ENCODE measurements at regions not wholly inside any gene's neighbourhood (a gene's known extent, or its start where the extent isn't known, plus 50 kb on each side); places are given as distances from the start of the nearest gene placed in this dataset.
"Not testable (repeated sequence)": the region's sequence is repeated elsewhere in the genome, so short reads cannot be mapped to it uniquely, and the experiment has no call there.

DNA sequence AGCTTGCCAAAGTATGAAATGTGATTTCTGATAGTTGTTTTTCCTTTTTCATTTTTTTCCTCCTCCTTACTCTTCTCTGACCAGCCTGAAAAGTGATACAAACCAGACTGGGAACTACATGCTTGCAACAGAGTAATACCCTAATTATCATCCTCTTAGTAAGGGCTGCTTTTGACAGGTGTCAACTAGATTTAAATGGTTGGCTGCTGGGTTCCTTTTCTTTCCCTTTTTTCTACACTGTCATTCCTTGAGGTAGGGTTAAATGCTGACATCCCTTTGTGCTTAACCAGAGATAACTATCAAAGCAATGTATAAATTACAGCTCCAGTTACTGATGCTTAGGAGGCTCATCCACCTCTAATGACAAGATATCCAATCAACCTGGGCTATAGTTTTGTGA, 598.8 kb downstream of the TTLL7 start:
- DNase-seq (ENCODE audit: low read depth in 2 of 2), result not testable (repeated sequence)

- DNase-seq (ENCODE audit: low read depth in 2 of 2), result not testable (repeated sequence)
These were observed 600.8 kb downstream of the TTLL7 start for GRCh38 chr1:83398125-83398524.

- not testable (repeated sequence) for DNase-seq (ENCODE audit: low read depth in 2 of 2)
These were observed 603.8 kb downstream of the TTLL7 start for GRCh38 chr1:83395130-83395529.

DNA sequence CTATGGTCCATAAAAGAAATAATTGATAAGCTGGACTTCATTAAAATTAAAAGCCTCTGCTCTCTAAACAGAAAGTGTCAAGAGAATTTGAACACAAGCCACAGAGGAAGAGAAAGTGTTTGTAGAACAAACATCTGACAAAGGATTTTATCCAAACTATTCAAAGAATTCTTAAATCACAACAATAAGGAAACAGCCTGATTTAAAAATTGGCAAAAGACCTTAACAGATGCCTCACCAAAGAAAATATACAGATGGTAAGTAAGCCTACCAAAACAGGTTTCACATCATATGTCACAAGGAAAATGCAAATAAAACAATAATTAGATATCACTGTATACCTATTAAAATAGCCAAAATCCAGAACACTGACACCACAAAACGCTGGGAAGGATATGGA, 612.0 kb downstream of the TTLL7 start:
- DNase-seq (ENCODE audit: low read depth in 2 of 2), result not testable (repeated sequence)

GRCh38 chr1:83383107-83383506, 615.8 kb downstream of the TTLL7 start:
- not testable (repeated sequence) for DNase-seq (ENCODE audit: low read depth in 2 of 2)

- DNase-seq (ENCODE audit: low read depth in 2 of 2), result not testable (repeated sequence)
These were observed 625.9 kb downstream of the TTLL7 start for GRCh38 chr1:83373018-83373417.

DNA sequence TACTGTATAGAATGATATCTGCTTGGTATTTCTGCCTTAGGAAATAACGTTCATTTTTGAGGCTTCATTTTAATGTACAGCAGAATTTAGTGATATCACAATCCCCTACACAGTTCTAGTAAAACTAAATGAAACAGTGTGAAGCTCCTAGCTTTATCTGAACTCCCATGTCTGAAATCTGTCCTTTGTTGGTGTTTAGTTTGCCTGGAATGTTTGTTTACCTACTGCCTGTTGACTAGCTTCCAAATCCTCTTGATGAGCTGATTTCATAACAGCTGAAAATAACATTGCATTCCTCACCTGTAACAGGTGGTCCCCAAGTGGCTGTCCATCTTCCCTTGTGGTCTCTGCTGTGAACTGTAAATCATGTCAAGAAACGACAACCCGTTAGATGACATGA, 629.1 kb downstream of the TTLL7 start:
- DNase-seq (ENCODE audit: low read depth in 2 of 2), result not testable (repeated sequence)

DNA sequence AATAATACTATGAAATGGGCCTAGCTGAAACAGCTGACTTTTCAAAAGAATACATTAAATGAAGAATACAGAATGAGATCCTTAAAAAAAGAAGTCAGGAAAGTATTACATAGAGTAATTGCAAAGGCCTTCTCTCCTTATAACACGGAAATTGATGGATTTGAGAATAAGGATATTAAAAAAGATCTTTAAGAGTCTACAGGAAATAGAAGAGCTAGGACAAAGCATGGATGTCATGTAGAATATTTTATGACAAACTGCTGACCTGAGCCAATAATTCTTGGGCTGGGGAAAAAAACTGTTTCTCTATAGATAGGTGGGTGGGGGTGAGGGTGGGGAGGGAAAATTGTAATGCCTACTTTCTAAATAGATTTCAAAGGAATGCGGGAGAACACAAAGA, 633.6 kb downstream of the TTLL7 start:
- DNase-seq (ENCODE audit: low read depth in 2 of 2), result not testable (repeated sequence)

DNA sequence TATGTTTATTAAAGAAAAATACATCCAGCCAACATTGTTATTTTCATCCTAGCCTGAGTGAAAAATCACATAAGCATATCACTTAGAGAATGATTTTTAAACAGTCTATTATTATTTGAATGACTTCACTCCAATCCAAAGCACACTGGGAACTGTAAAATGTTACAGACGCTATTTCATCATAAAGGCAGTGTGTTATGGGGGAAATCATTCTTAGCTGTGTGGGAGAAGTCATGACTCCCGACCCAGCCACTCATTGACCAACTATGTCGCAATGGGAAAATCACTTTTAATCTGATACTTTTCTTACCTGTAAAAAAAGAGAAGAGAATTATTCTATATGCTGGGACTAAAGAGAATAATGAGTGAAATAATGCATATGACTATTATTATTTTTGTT, 653.6 kb downstream of the TTLL7 start:
- not testable (repeated sequence) for DNase-seq (ENCODE audit: low read depth in 2 of 2)

DNA sequence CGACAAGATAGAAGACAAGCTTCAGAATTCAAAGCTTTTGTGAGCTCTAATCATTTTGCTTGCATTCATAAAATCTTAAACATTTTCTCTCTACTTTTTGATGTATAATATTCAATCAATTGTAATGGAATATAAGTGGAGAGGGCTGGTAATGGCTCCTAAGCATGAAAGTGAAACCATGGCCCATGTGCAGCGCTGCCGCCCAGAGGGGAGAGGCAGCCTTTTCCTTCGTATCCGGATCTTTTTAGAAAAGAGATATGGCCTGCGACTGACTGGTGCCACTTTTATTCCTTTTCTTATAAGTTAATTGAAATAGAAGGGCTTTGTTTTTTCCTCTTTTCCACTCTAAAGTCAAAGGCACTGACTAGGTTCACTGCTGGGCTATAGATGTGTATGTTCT, 655.2 kb downstream of the TTLL7 start:
- peak in 1 of 2 donors; percentile 12 for DNase-seq (ENCODE audit: low read depth in 2 of 2)

GRCh38 chr1:83342995-83343394, 655.9 kb downstream of the TTLL7 start:
- peak in 1 of 2 donors; percentile 57 for DNase-seq (ENCODE audit: low read depth in 2 of 2)

GRCh38 chr1:83332308-83332707, 666.6 kb downstream of the TTLL7 start:
- not testable (repeated sequence) for DNase-seq (ENCODE audit: low read depth in 2 of 2)

DNA sequence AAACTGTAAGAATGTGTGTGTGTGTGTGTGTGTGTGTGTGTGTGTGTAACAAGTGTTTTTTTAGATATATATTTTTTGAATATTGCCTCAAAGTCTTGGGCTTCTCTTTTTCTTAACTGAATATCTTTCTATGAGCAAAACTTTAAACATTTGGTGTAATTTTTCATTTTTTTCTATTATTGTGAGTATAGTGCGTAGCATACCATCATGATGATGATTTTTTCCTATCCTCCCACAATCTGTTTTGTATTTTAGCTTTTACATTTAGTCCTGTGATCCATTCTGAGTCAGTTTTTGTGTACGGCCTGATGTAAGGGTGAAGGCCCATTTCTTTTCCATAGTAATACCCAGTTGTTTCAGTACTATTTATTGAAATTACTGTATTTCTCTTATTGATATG, 680.6 kb downstream of the TTLL7 start:
- no peak for DNase-seq (ENCODE audit: low read depth in 2 of 2)

GRCh38 chr1:83315446-83315845, 683.5 kb downstream of the TTLL7 start:
- DNase-seq (ENCODE audit: low read depth in 2 of 2), result not testable (repeated sequence)

GRCh38 chr1:83310161-83310560, 688.8 kb downstream of the TTLL7 start:
- not testable (repeated sequence) for DNase-seq (ENCODE audit: low read depth in 2 of 2)

GRCh38 chr1:83309035-83309434, 689.9 kb downstream of the TTLL7 start:
- DNase-seq (ENCODE audit: low read depth in 2 of 2), result not testable (repeated sequence)

DNA sequence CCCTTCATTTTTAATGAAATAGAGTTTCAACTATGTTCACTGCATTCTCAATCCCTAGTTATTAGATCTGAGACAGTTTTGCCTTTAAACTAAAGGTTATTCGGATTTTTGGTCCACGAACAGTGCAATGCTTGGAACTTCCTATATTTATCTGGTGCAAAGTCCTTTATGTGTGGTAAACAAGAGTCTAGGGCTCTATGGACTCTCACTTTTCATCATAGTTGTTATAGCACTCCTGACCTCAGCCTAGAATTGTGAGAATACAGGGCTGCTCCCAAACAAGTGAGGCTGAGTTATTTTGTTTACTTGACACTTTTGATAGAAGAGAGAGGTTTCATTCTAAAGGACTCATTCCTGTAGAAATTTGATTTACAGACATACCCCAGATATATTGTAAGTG, 692.1 kb downstream of the TTLL7 start:
- not testable (repeated sequence) for DNase-seq (ENCODE audit: low read depth in 2 of 2)

GRCh38 chr1:83295594-83295993, 703.3 kb downstream of the TTLL7 start:
- not testable (repeated sequence) for DNase-seq (ENCODE audit: low read depth in 2 of 2)

- DNase-seq (ENCODE audit: low read depth in 2 of 2), result not testable (repeated sequence)
These were observed 711.5 kb downstream of the TTLL7 start for GRCh38 chr1:83287391-83287790.

GRCh38 chr1:83274656-83275055, 724.3 kb downstream of the TTLL7 start:
- not testable (repeated sequence) for DNase-seq (ENCODE audit: low read depth in 2 of 2)

DNA sequence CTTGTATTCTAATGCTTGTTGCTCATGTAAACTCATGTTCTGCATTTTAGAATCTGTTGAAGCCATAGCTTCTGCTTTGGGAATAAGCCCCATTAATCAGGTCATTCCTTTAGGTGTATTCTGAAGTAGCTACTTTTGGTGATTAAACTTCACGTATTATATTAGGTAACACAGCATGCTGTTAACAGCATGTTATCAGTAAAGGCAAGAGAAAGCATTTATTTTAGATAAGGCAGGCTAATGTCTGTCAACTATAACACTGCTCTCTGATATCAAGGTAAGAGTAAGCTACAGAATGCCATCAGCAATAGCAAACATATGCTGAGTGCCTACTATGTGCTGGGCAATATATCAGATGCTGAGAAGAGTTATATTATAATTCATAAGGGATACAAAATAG, 726.4 kb downstream of the TTLL7 start:
- not testable (repeated sequence) for DNase-seq (ENCODE audit: low read depth in 2 of 2)

DNA sequence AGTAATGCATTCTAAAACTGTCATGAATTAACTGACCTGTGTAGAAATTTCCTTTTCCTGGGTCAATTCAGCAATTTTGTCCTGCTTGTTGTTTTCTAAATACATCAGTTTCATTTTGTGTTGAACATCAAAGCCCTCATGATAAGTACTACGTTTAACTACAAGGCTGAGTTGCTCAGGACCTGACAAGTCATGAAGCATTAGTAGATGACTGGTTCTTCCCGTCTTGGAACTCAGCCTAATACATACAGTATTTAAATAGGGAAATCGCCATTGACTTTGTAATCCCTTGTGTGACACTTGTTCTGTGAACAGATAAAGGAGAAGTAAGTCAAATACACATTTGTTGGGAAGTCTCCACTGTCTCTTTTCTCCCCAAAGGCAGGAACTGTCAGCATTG, 727.1 kb downstream of the TTLL7 start:
- not testable (repeated sequence) for DNase-seq (ENCODE audit: low read depth in 2 of 2)

- DNase-seq (ENCODE audit: low read depth in 2 of 2), result not testable (repeated sequence)
These were observed 728.1 kb downstream of the TTLL7 start for GRCh38 chr1:83270801-83271200.

DNA sequence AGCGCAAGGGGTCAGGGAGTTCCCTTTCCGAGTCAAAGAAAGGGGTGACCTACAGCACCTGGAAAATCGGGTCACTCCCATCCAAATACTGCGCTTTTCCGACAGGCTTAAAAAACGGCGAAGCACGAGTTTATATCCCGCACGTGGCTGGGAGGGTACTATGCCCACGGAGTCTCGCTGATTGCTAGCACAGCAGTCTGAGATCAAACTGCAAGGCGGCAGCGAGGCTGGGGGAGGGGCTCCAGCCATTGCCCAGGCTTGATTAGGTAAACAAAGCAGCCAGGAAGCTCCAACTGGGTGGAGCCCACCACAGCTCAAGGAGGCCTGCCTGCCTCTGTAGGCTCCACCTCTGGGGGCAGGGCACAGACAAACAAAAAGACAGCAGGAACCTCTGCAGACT, 735.1 kb downstream of the TTLL7 start:
- not testable (repeated sequence) for DNase-seq (ENCODE audit: low read depth in 2 of 2)
